ENCODE measurements at regions not wholly inside any gene's neighbourhood (a gene's known extent, or its start where the extent isn't known, plus 50 kb on each side); places are given as distances from the start of the nearest gene placed in this dataset.

GRCh38 chr16:22743401-22743800 is 70.6 kb upstream of the HS3ST2 start:
- H3K4me3 ChIP-seq, result no peak overlapping the region
- H3K79me2 ChIP-seq (replicated peaks; ENCODE audit: insufficient read depth), result no peaks in the 10 kb centered on the region
- no peak overlapping the region for H3K4me2 ChIP-seq
- Mint-ChIP-seq H3K9me3 (no peaks in the 10 kb centered on the region; the same call in 2 of the 3 replicates), H3K27me3 (ENCODE audit: insufficient read depth, low read depth, poor library complexity) (no peaks in the 10 kb centered on the region), H3K27ac (no peak overlapping the region), H3K36me3 (ENCODE audit: low read depth) (no peaks in the 10 kb centered on the region), H3K4me3 (no peak overlapping the region), H3K4me1 (peaks cover 4% of the 10 kb centered on the region; the same call in 2 of the 3 replicates)
- no peaks in the 10 kb centered on the region for H4K20me1 ChIP-seq (replicated peaks; ENCODE audit: insufficient read depth)
- H3F3A ChIP-seq (replicated peaks; ENCODE audit: low read depth), result no peaks in the 10 kb centered on the region
- H2AFZ ChIP-seq, result no peak overlapping the region
- no peaks in the 10 kb centered on the region for H3K36me3 ChIP-seq (ENCODE audit: insufficient read depth)
- DNase-seq (ENCODE audit: low spot score), result no peak
- peaks cover 13% of the 10 kb centered on the region for H3K9me2 ChIP-seq (ENCODE audit: insufficient read depth)
- ATAC-seq, result no peak
- no peaks in the 10 kb centered on the region for H3K27me3 ChIP-seq (ENCODE audit: insufficient read depth)
- H3K27ac ChIP-seq (ENCODE audit: low read depth), result no peak overlapping the region
- H3K4me1 ChIP-seq (ENCODE audit: insufficient read depth), result no peaks in the 10 kb centered on the region
- TF ChIP-seq NANOG (IDR thresholded peaks at IDR 0.05; ENCODE audit: borderline replicate concordance) (no peak), CTCF (conservative IDR thresholded peaks at IDR 0.05; ENCODE audit: low read depth in 2 of 2) (no peak), JUNB (IDR thresholded peaks at IDR 0.05; ENCODE audit: unreplicated experiment) (no peak), ZNF462 (CRISPR knock-in tag; IDR thresholded peaks at IDR 0.05) (no peak), ZNF331 (CRISPR knock-in tag; IDR thresholded peaks at IDR 0.05; ENCODE audit: low read depth) (no peak), ETS1 (IDR thresholded peaks at IDR 0.05) (no peak), STAT1 (IDR thresholded peaks at IDR 0.05; ENCODE audit: unreplicated experiment) (no peak), CREB1 (CRISPR knock-in tag; IDR thresholded peaks at IDR 0.05; ENCODE audit: low read depth) (no peak), EZH2 (IDR thresholded peaks at IDR 0.05; ENCODE audit: low read depth, unreplicated experiment) (no peak), ZNF114 (CRISPR knock-in tag; IDR thresholded peaks at IDR 0.05) (no peak), POLR2AphosphoS5 (IDR thresholded peaks at IDR 0.05; ENCODE audit: low read depth) (no peak), EZH2phosphoT487 (IDR thresholded peaks at IDR 0.05; ENCODE audit: unreplicated experiment) (no peak)
- TF ChIP-seq, protein P1, sequence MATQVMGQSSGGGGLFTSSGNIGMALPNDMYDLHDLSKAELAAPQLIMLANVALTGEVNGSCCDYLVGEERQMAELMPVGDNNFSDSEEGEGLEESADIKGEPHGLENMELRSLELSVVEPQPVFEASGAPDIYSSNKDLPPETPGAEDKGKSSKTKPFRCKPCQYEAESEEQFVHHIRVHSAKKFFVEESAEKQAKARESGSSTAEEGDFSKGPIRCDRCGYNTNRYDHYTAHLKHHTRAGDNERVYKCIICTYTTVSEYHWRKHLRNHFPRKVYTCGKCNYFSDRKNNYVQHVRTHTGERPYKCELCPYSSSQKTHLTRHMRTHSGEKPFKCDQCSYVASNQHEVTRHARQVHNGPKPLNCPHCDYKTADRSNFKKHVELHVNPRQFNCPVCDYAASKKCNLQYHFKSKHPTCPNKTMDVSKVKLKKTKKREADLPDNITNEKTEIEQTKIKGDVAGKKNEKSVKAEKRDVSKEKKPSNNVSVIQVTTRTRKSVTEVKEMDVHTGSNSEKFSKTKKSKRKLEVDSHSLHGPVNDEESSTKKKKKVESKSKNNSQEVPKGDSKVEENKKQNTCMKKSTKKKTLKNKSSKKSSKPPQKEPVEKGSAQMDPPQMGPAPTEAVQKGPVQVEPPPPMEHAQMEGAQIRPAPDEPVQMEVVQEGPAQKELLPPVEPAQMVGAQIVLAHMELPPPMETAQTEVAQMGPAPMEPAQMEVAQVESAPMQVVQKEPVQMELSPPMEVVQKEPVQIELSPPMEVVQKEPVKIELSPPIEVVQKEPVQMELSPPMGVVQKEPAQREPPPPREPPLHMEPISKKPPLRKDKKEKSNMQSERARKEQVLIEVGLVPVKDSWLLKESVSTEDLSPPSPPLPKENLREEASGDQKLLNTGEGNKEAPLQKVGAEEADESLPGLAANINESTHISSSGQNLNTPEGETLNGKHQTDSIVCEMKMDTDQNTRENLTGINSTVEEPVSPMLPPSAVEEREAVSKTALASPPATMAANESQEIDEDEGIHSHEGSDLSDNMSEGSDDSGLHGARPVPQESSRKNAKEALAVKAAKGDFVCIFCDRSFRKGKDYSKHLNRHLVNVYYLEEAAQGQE (IDR thresholded peaks at IDR 0.05; ENCODE audit: unreplicated experiment), result no peak
